ENCODE measurements at regions not wholly inside any gene's neighbourhood (a gene's known extent, or its start where the extent isn't known, plus 50 kb on each side); places are given as distances from the start of the nearest gene placed in this dataset.
A peak's percentile ranks its signal among the peaks of the same experiment; 100 is the strongest.

DNA sequence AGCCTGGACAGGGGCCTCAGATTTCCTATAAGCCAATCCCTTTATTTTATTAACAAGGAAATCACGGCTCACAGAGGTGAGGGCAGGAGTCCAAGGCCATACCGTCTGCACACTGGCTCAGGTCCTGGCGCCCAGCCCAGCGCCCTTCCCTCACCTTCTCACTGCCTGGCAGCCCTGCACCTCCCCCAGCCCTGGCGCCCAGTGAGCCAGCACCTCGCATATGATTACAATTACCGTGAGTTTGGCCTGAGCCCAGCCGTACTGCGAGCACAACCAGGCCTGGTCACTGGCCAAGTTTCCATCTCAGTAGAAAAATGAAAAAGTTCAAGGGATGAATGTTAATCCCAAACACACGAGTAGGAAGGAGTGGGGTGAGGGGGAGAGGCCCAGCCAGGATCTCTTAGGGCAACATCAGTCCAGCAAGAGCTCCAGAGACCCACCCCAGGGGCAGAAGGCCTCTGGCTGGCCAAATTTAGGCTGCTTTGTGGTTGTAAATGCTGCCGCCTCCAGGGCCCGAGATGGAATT lies 68.4 kb downstream of the MCFD2 start:
- TF ChIP-seq MED8 (CRISPR knock-in tag; IDR thresholded peaks at IDR 0.05; ENCODE audit: insufficient replicate concordance) (no peak), EZH2 (conservative IDR thresholded peaks at IDR 0.05; ENCODE audit: low read depth, low read length) (no peak), POLR2A (IDR thresholded peaks at IDR 0.05; ENCODE audit: insufficient read depth in 1 of 2, low read depth in 2 of 2, low read length in 2 of 2) (no peak), ZNF530 (CRISPR knock-in tag; IDR thresholded peaks at IDR 0.05; ENCODE audit: low read depth) (no peak), HCFC1 (IDR thresholded peaks at IDR 0.05; ENCODE audit: low read depth, low read length) (no peak)
- TF ChIP-seq, protein P1, sequence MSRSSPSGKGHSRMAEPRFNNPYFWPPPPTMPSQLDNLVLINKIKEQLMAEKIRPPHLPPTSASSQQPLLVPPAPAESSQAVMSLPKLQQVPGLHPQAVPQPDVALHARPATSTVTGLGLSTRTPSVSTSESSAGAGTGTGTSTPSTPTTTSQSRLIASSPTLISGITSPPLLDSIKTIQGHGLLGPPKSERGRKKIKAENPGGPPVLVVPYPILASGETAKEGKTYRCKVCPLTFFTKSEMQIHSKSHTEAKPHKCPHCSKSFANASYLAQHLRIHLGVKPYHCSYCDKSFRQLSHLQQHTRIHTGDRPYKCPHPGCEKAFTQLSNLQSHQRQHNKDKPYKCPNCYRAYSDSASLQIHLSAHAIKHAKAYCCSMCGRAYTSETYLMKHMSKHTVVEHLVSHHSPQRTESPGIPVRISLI (CRISPR knock-in tag; IDR thresholded peaks at IDR 0.05; ENCODE audit: borderline replicate concordance) = no peak
- TF ChIP-seq, protein P2, sequence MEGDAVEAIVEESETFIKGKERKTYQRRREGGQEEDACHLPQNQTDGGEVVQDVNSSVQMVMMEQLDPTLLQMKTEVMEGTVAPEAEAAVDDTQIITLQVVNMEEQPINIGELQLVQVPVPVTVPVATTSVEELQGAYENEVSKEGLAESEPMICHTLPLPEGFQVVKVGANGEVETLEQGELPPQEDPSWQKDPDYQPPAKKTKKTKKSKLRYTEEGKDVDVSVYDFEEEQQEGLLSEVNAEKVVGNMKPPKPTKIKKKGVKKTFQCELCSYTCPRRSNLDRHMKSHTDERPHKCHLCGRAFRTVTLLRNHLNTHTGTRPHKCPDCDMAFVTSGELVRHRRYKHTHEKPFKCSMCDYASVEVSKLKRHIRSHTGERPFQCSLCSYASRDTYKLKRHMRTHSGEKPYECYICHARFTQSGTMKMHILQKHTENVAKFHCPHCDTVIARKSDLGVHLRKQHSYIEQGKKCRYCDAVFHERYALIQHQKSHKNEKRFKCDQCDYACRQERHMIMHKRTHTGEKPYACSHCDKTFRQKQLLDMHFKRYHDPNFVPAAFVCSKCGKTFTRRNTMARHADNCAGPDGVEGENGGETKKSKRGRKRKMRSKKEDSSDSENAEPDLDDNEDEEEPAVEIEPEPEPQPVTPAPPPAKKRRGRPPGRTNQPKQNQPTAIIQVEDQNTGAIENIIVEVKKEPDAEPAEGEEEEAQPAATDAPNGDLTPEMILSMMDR (CRISPR knock-in tag; IDR thresholded peaks at IDR 0.05) = 0 out of 2 replicates have a peak, but pooled peaks have one; percentile 6

Data from HepG2 (cell line).